Stomach (tissue), 8 donors: ENCODE measurements at regions not wholly inside any gene's neighbourhood (a gene's known extent, or its start where the extent isn't known, plus 50 kb on each side); places are given as distances from the start of the nearest gene placed in this dataset.

Experiments used
- DNase-seq, 2 donors: peaks; one replicate each; pipeline versions ENCODE4 v3.0.0 to v3.0.0-alpha.2; 2013 to 2019
- H3K27ac ChIP-seq, 5 donors: fragments of 200-600 bp in 4 of 5; sonication (generic) in 4 of 5; one replicate each; pipeline ENCODE4 v1.5.1; 2013 to 2019; ENCODE audit warnings: mild to moderate bottlenecking in 1 of 5, moderate library complexity in 1 of 5
- H3K27me3 ChIP-seq, 3 donors: fragments of 200-600 bp; sonication (generic); one replicate each; pipeline ENCODE4 v1.5.1; 2017 to 2019; ENCODE audit warnings: mixed run types in 1 of 3
- H3K36me3 ChIP-seq, 4 donors: fragments of 200-600 bp; sonication (generic); 1 replicate in 3 of 4; 2 replicates in 1 of 4; pipeline ENCODE4 v1.5.1; 2016 to 2019
- H3K4me1 ChIP-seq, 4 donors: fragments of 200-600 bp; sonication (generic); one replicate each; pipeline ENCODE4 v1.5.1; 2016 to 2019
- H3K4me3 ChIP-seq, 4 donors: fragments of 200-600 bp; sonication (generic) in 3 of 4; one replicate each; pipeline ENCODE4 v1.5.1; 2016 to 2019; ENCODE audit warnings: mild to moderate bottlenecking in 1 of 4
- H3K9me3 ChIP-seq, 4 donors: fragments of 200-600 bp; sonication (generic); one replicate each; pipeline ENCODE4 v1.5.1; 2016 to 2019
- CTCF ChIP-seq, 7 experiments: fragments of 450-650 bp in 4 of 7; fragments of 200-600 bp in 3 of 7; sonication (generic) in 3 of 7; IDR thresholded peaks; one replicate each; pipeline ENCODE4 v1.5.1; 2016 to 2019; ENCODE audit warnings: antibody characterized with exemption in 7 of 7, control low read depth in 2 of 7, mild to moderate bottlenecking in 1 of 7
- EP300 ChIP-seq: sonication (generic); formaldehyde crosslinking; IDR thresholded peaks from one replicate; pipeline ENCODE4 v1.6.1; 2017; ENCODE audit warnings: antibody characterized with exemption
- POLR2A ChIP-seq, 4 donors: fragments of 450-650 bp; IDR thresholded peaks; one replicate each; pipeline ENCODE4 v1.6.1; 2016; ENCODE audit warnings: antibody characterized with exemption in 4 of 4, control low read depth in 2 of 4, mild to moderate bottlenecking in 1 of 4, moderate library complexity in 1 of 4
- POLR2AphosphoS5 ChIP-seq, 3 donors: sonication (generic); formaldehyde crosslinking; IDR thresholded peaks; one replicate each; pipeline ENCODE4 v1.6.1; 2016; ENCODE audit warnings: antibody characterized with exemption in 3 of 3
- WGBS, 5 donors: extraction: QIAGEN DNeasy Blood & Tissue Kit in 3 of 5; methylation state at CpG; one replicate each; pipeline versions ENCODE4 v1.1.5 to v1.1.7; 2013 to 2018; 5-methylcytosine and 5-hydroxymethylcytosine counted together
- intact Hi-C: fragments of 100-400 bp; cut with DNase I; formaldehyde crosslinking; loops from one replicate; pipeline ENCODE4 v1.15.1; 2023; ENCODE audit warnings: low total_unique reads
- donor health status: healthy with polysubstance abuse.
- donor health status: Bipolar disorder and iron deficiency.
- donor health status: healthy.

GRCh38 chr2:155690785-155691184 is 641.7 kb downstream of the NR4A2 start:
- TF ChIP-seq POLR2A (IDR thresholded peaks at IDR 0.05): no peak
- intact Hi-C loops: no loop called here
- DNase-seq: peak in 1 of 2 donors; percentile 3
- Histone ChIP-seq H3K4me3 (no peak overlapping the region), H3K36me3 (no peaks in the 10 kb centered on the region), H3K27ac (no peak overlapping the region), H3K27me3 (no peaks in the 10 kb centered on the region), H3K9me3 (no peaks in the 10 kb centered on the region), H3K4me1 (no peaks in the 10 kb centered on the region)
- 58 to 74% (median 67%) methylated on average over 2 of the region's 2 CpGs for WGBS, 5 donors

DNA sequence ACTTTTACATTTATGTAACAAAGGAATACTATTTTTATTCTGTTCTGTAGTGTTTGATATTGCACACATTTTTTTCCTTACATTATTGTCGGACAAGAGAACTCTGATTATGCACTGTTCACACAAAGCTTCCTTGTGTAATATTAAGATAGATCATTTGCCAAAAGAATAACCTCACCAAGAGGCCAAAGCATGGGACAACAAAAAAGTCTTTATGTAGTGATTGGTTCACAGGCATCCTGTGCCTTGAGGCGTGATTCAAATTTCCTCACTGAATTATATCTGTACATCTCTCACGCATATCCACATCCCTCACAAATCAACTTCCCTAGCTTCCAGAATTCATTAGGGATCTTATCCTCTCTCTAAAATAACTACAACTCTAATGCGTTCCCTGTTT is 642.7 kb downstream of the NR4A2 start:
- peak in 1 of 2 donors; percentile 7 for DNase-seq
- intact Hi-C loops: no loop called here
- no peak overlapping the region for H3K4me3 ChIP-seq
- WGBS, 5 donors: 63 to 79% (median 66%) methylated on average over 4 of the region's 4 CpGs
- no peaks in the 10 kb centered on the region for H3K9me3 ChIP-seq
- no peaks in the 10 kb centered on the region for H3K36me3 ChIP-seq
- no peaks in the 10 kb centered on the region for H3K27me3 ChIP-seq
- no peaks in the 10 kb centered on the region for H3K4me1 ChIP-seq
- H3K27ac ChIP-seq: no peak overlapping the region
- no peak for TF ChIP-seq POLR2AphosphoS5 (IDR thresholded peaks at IDR 0.05)
- no peak for TF ChIP-seq CTCF (IDR thresholded peaks at IDR 0.05)
- TF ChIP-seq EP300: no peak
- TF ChIP-seq POLR2A (IDR thresholded peaks at IDR 0.05): no peak

DNA sequence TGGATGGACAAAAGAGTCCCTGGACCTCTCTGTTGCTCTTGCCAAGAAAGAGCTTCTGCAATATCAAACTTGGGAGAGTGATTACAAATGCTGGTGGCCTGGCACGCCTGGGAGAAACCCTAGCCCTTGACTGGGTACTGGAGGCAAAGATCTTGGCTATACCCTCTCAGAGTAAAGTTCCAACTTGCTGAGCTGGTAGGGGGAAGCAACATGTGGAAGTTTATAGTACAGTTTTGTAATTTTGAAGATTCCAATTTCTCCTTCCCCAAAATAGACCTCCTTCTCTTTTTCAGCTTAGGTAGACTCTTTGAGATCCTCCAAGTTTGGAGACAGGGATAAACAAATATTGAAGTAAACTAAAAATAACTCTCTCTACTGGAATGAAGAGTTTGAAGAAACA is 645.3 kb downstream of the NR4A2 start:
- Histone ChIP-seq H3K27ac (no peak overlapping the region), H3K4me3 (no peak overlapping the region), H3K9me3 (no peaks in the 10 kb centered on the region), H3K27me3 (no peaks in the 10 kb centered on the region), H3K4me1 (no peaks in the 10 kb centered on the region), H3K36me3 (no peaks in the 10 kb centered on the region)
- intact Hi-C loops: no loop called here
- no peak for TF ChIP-seq POLR2A (IDR thresholded peaks at IDR 0.05)
- 69 to 90% (median 79%) methylated on average over 1 of the region's 1 CpG for WGBS, 5 donors
- no peak for DNase-seq

DNA sequence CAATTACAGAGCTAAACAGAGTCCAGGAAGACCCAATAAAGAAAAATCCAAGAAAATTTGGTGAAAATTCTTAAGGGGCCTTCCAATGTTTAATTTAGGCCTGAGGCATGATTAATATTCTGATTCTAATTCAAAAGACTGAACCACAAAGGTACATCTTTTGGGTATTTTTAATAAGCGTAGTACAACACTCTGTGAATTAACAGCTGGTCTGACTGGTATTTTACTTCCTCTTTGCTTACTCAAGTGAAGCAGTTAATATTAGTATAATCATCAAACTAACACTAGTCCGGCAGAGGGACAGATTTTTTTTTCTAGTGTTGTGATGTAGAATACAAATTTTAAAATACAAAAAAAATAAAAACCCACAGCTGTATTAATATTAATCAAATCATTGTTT is 652.9 kb downstream of the NR4A2 start:
- intact Hi-C loops: no loop called here
- Histone ChIP-seq H3K4me1 (no peaks in the 10 kb centered on the region), H3K4me3 (no peak overlapping the region), H3K36me3 (no peaks in the 10 kb centered on the region), H3K27me3 (no peaks in the 10 kb centered on the region), H3K9me3 (peaks cover 0 to 7% (median under 1%) of the 10 kb centered on the region in 4 donors), H3K27ac (no peak overlapping the region)
- no peak for DNase-seq
- 36 to 54% (median 48%) methylated on average over 2 of the region's 2 CpGs for WGBS, 5 donors
- no peak for TF ChIP-seq POLR2AphosphoS5 (IDR thresholded peaks at IDR 0.05)
- no peak for TF ChIP-seq POLR2A (IDR thresholded peaks at IDR 0.05)
- no peak for TF ChIP-seq EP300
- no peak for TF ChIP-seq CTCF (IDR thresholded peaks at IDR 0.05)

DNA sequence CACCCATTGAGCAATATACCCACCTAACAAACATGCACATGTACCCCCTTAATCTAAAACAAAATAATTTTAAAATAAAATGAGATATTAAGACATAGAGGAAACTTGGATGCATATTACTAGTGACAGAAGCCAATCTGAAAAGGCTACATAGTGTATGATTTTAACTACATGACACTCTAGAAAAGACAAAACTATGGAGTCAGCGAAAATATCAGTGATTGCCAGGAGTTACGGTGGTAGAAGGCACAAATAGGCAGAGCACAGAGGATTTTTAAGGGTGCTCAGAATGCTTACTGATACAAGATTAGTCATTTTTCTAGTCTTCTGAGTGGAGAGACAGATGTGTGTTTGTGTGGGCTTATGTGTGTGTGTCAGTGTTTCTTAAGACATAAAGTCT is 656.6 kb downstream of the NR4A2 start:
- TF ChIP-seq CTCF (IDR thresholded peaks at IDR 0.05): no peak
- TF ChIP-seq EP300: no peak
- no peak for TF ChIP-seq POLR2A (IDR thresholded peaks at IDR 0.05)
- WGBS, 5 donors: 82 to 89% (median 83%) methylated on average over 2 of the region's 2 CpGs
- no peak overlapping the region for H3K27ac ChIP-seq
- DNase-seq: no peak
- H3K36me3 ChIP-seq: no peaks in the 10 kb centered on the region
- no peak overlapping the region for H3K4me3 ChIP-seq
- no peaks in the 10 kb centered on the region for H3K4me1 ChIP-seq
- H3K27me3 ChIP-seq: no peaks in the 10 kb centered on the region
- intact Hi-C loops: no loop called here
- H3K9me3 ChIP-seq: peaks cover 0 to 20% (median 7%) of the 10 kb centered on the region in 4 donors

- no peak overlapping the region for H3K4me3 ChIP-seq
- DNase-seq: no peak
- H3K27me3 ChIP-seq: no peaks in the 10 kb centered on the region
- H3K27ac ChIP-seq: no peak overlapping the region
- H3K9me3 ChIP-seq: no peaks in the 10 kb centered on the region
- WGBS, 5 donors: 70 to 83% (median 80%) methylated on average over 5 of the region's 5 CpGs
- TF ChIP-seq EP300: no peak
- TF ChIP-seq POLR2AphosphoS5 (IDR thresholded peaks at IDR 0.05): no peak
- no peak for TF ChIP-seq CTCF (IDR thresholded peaks at IDR 0.05)
- TF ChIP-seq POLR2A (IDR thresholded peaks at IDR 0.05): no peak
- H3K36me3 ChIP-seq: no peaks in the 10 kb centered on the region
- intact Hi-C loops: no loop called here
- no peaks in the 10 kb centered on the region for H3K4me1 ChIP-seq
Measured at GRCh38 chr2:155665704-155666103, 666.8 kb downstream of the NR4A2 start.
